ENCODE measurements at regions not wholly inside any gene's neighbourhood (a gene's known extent, or its start where the extent isn't known, plus 50 kb on each side); places are given as distances from the start of the nearest gene placed in this dataset.

- no peak for DNase-seq (ENCODE audit: low spot score)
Observed at GRCh38 chr3:178302966-178303930, 233.0 kb upstream of the KCNMB2 start.

- DNase-seq (ENCODE audit: low spot score), result no peak
Observed at GRCh38 chr3:178304758-178305467, 231.3 kb upstream of the KCNMB2 start.

GRCh38 chr3:178306432-178307115 lies 229.7 kb upstream of the KCNMB2 start:
- no peak for DNase-seq (ENCODE audit: low spot score)

- DNase-seq (ENCODE audit: low spot score), result no peak
Observed at GRCh38 chr3:178308771-178309170, 227.5 kb upstream of the KCNMB2 start.

- no peak for DNase-seq (ENCODE audit: low spot score)
Observed at GRCh38 chr3:178310949-178311348, 225.3 kb upstream of the KCNMB2 start.

- DNase-seq (ENCODE audit: low spot score), result no peak
Observed at GRCh38 chr3:178313716-178314115, 222.5 kb upstream of the KCNMB2 start.

GRCh38 chr3:178318340-178318739 lies 217.9 kb upstream of the KCNMB2 start:
- peak; percentile 23 for DNase-seq (ENCODE audit: low spot score)

GRCh38 chr3:178318941-178319816 lies 217.1 kb upstream of the KCNMB2 start:
- no peak for DNase-seq (ENCODE audit: low spot score)

GRCh38 chr3:178320456-178321351 lies 215.5 kb upstream of the KCNMB2 start:
- peak; percentile 93 for DNase-seq (ENCODE audit: low spot score)

GRCh38 chr3:178324356-178324755 lies 211.9 kb upstream of the KCNMB2 start:
- no peak for DNase-seq (ENCODE audit: low spot score)

GRCh38 chr3:178325330-178325729 lies 210.9 kb upstream of the KCNMB2 start:
- peak; percentile 54 for DNase-seq (ENCODE audit: low spot score)

GRCh38 chr3:178329936-178330335 lies 206.3 kb upstream of the KCNMB2 start:
- no peak for DNase-seq (ENCODE audit: low spot score)

- DNase-seq (ENCODE audit: low spot score), result no peak
Observed at GRCh38 chr3:178334239-178334638, 202.0 kb upstream of the KCNMB2 start.

GRCh38 chr3:178336336-178336735 lies 199.9 kb upstream of the KCNMB2 start:
- no peak for DNase-seq (ENCODE audit: low spot score)

- DNase-seq (ENCODE audit: low spot score), result no peak
Observed at GRCh38 chr3:178340506-178340905, 195.7 kb upstream of the KCNMB2 start.

GRCh38 chr3:178341636-178342035 lies 194.6 kb upstream of the KCNMB2 start:
- DNase-seq (ENCODE audit: low spot score), result no peak

GRCh38 chr3:178342111-178342510 lies 194.1 kb upstream of the KCNMB2 start:
- DNase-seq (ENCODE audit: low spot score), result no peak

- no peak for DNase-seq (ENCODE audit: low spot score)
Observed at GRCh38 chr3:178343433-178344038, 192.7 kb upstream of the KCNMB2 start.

GRCh38 chr3:178345944-178346343 lies 190.3 kb upstream of the KCNMB2 start:
- no peak for DNase-seq (ENCODE audit: low spot score)

All from cerebellar cortex (tissue), 1 donor.